ENCODE measurements at regions not wholly inside any gene's neighbourhood (a gene's known extent, or its start where the extent isn't known, plus 50 kb on each side); places are given as distances from the start of the nearest gene placed in this dataset.
"Not testable (repeated sequence)": the region's sequence is repeated elsewhere in the genome, so short reads cannot be mapped to it uniquely, and the experiment has no call there.

DNA sequence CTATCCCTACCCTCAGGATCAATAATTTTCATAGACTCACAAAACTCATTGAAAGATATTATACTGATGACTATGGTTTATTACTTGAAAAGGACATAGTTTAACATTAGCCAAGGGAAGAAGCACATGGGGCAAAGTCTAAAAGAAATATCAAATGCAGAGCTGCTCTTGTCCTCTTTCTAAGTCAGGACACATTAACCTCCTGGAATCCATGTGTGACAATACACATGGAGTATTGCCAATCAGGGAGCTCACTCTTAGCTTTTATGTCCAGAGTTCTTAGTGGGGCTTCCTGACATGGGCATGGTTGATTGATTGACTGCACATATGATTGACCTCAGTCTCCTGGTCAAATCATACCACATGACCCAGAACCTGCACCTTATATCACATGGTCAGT lies 165.5 kb upstream of the COX7C start:
- DNase-seq (ENCODE audit: low read depth in 1 of 2, low spot score in 1 of 2): no peak
- no peak overlapping the region for H3K4me3 ChIP-seq
- no peaks in the 10 kb centered on the region for H3K9me3 ChIP-seq (ENCODE audit: low read depth)
- no peaks in the 10 kb centered on the region for H3K4me1 ChIP-seq (ENCODE audit: low read depth)
- TF ChIP-seq, protein P1, sequence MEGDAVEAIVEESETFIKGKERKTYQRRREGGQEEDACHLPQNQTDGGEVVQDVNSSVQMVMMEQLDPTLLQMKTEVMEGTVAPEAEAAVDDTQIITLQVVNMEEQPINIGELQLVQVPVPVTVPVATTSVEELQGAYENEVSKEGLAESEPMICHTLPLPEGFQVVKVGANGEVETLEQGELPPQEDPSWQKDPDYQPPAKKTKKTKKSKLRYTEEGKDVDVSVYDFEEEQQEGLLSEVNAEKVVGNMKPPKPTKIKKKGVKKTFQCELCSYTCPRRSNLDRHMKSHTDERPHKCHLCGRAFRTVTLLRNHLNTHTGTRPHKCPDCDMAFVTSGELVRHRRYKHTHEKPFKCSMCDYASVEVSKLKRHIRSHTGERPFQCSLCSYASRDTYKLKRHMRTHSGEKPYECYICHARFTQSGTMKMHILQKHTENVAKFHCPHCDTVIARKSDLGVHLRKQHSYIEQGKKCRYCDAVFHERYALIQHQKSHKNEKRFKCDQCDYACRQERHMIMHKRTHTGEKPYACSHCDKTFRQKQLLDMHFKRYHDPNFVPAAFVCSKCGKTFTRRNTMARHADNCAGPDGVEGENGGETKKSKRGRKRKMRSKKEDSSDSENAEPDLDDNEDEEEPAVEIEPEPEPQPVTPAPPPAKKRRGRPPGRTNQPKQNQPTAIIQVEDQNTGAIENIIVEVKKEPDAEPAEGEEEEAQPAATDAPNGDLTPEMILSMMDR (IDR thresholded peaks at IDR 0.05; ENCODE audit: low read depth, low read length): no peak
- no peaks in the 10 kb centered on the region for H3K36me3 ChIP-seq
- no peaks in the 10 kb centered on the region for H3K27me3 ChIP-seq
- no peak overlapping the region for H3K27ac ChIP-seq

DNA sequence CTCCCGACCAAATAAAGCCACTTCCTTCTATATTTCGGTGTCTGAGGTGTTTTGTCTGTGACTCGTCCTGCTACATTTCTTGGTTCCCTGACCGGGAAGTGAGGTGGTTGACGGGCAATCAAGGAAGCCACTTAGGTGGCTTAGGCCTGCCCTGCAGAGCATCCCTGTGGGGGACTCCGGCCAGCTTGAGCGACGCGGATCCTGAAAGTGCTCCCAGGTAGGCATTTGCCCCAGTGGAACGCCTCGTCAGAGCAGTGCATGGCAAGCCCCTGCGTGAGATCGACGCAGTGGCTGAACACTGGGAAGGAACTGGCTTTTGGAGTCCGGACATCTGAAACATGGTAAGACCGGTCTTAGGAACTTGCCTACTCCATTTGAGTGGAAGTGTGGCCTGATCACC lies 157.2 kb upstream of the COX7C start:
- no peaks in the 10 kb centered on the region for H3K4me1 ChIP-seq (ENCODE audit: low read depth)
- no peaks in the 10 kb centered on the region for H3K9me3 ChIP-seq (ENCODE audit: low read depth)
- no peaks in the 10 kb centered on the region for H3K36me3 ChIP-seq
- no peaks in the 10 kb centered on the region for H3K27me3 ChIP-seq
- DNase-seq (ENCODE audit: low read depth in 1 of 2, low spot score in 1 of 2): no peak
- H3K27ac ChIP-seq: no peak overlapping the region
- TF ChIP-seq, protein P1 (IDR thresholded peaks at IDR 0.05; ENCODE audit: low read depth, low read length): no peak
- no peak overlapping the region for H3K4me3 ChIP-seq

DNA sequence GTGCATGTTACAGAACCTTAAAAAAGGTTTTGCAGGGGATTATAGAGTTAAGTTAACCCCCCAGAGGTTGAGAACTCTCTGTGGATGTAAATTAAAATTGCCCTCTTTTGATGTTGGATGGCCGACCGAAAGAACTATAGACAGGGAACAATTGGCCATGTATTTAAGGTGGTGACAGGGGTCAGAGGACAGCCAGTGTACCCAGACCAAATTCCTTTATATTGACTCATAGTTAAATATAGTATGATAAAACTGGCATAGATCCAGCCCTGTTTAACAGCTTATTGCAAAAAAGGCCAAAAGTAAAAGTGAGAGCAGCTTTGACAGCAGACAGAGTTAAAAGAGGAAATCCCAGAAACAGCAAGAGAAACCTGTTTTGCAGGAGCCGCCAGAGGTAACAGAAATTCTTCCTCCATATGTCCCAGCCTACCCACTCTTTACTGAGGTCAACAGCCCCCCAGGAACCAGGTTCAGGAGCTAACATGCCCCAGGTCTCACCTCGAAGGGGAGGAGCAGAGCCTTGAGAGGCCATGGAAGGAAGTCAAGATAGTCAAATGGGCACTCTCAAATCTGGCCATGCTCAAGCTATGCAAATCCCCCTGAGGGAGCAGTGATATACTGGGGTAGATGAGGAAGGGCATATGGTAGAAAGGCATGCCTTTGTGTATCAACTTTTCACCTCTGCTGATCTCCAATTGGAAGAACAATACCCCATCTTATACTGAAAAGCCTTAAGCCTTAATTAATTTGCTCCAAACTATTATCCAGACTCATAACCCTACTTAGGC lies 156.4 kb upstream of the COX7C start:
- no peaks in the 10 kb centered on the region for H3K27me3 ChIP-seq
- TF ChIP-seq, protein P1 (IDR thresholded peaks at IDR 0.05; ENCODE audit: low read depth, low read length): no peak
- no peaks in the 10 kb centered on the region for H3K9me3 ChIP-seq (ENCODE audit: low read depth)

DNA sequence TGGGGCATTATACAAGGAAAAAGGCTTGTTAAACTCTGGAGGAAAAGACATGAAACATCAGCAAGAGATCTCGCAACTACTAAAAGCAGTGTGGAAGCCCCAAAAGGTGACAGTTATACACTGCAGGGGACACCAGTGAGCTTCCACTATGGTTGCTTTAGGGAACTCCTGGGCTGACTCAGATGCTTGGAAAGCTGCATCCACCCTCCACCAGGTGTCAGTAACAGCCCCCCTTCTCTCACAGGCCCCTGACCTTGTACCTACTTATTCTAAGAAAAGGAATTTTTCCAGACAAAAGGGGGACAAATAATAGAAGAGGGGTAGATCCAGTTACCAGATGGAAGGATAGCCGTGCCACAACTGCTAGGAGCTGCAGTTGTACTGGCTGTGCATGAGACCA lies 154.4 kb upstream of the COX7C start:
- Histone ChIP-seq H3K9me3 (ENCODE audit: low read depth) (no peaks in the 10 kb centered on the region), H3K4me3 (no peak overlapping the region), H3K4me1 (ENCODE audit: low read depth) (no peaks in the 10 kb centered on the region), H3K36me3 (no peaks in the 10 kb centered on the region), H3K27ac (no peak overlapping the region), H3K27me3 (no peaks in the 10 kb centered on the region)
- TF ChIP-seq, protein P1 (IDR thresholded peaks at IDR 0.05; ENCODE audit: low read depth, low read length): no peak
- no peak for DNase-seq (ENCODE audit: low read depth in 1 of 2, low spot score in 1 of 2)

More for the DNA sequence above, 156.4 kb upstream of the COX7C start:
- H3K27ac ChIP-seq: no peak overlapping the region
- no peaks in the 10 kb centered on the region for H3K36me3 ChIP-seq
- peak in 1 of 2 donors; percentile 31 for DNase-seq (ENCODE audit: low read depth in 1 of 2, low spot score in 1 of 2)
- no peaks in the 10 kb centered on the region for H3K4me1 ChIP-seq (ENCODE audit: low read depth)
- no peak overlapping the region for H3K4me3 ChIP-seq

DNA sequence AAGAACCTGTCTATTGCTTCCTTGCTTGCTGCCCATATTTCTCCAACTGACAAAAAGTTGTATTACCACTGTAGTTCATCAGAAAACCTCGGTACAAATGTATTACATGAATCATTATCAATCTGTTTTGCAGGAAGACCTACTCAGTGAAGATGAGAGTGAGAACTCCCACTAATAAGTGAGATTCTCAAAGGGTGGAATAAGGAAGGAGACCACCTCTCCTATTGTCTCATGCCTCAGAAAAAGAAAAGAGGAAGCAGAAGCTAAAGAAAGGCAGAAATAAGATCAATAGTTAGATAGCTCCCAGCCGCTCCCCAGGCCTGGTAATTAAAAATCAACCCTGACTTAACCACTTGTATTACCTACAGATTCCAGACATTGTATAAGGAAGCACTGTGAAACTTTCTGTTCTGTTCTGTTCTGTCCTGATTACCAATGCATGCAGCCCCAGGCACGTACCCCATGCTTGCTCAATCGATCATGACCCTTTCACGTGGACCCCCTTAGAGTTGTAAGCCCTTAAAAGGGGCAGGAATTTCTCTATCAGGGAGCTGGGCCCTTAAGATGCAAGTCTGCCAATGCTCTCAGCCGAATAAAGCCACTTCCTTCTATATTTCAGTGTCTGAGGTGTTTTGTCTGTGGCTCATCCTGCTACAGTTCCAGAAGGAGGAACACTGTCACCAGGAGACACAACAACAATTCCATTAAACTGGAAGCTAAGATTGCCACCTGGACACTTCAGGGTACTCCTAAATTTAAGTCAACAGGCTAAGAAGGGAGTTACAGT lies 152.5 kb upstream of the COX7C start:
- H3K27me3 ChIP-seq: no peaks in the 10 kb centered on the region
- no peak for DNase-seq (ENCODE audit: low read depth in 1 of 2, low spot score in 1 of 2)
- no peaks in the 10 kb centered on the region for H3K4me1 ChIP-seq (ENCODE audit: low read depth)
- no peak overlapping the region for H3K4me3 ChIP-seq
- TF ChIP-seq, protein P1 (IDR thresholded peaks at IDR 0.05; ENCODE audit: low read depth, low read length): no peak
- no peaks in the 10 kb centered on the region for H3K9me3 ChIP-seq (ENCODE audit: low read depth)
- H3K36me3 ChIP-seq: no peaks in the 10 kb centered on the region
- H3K27ac ChIP-seq: no peak overlapping the region

DNA sequence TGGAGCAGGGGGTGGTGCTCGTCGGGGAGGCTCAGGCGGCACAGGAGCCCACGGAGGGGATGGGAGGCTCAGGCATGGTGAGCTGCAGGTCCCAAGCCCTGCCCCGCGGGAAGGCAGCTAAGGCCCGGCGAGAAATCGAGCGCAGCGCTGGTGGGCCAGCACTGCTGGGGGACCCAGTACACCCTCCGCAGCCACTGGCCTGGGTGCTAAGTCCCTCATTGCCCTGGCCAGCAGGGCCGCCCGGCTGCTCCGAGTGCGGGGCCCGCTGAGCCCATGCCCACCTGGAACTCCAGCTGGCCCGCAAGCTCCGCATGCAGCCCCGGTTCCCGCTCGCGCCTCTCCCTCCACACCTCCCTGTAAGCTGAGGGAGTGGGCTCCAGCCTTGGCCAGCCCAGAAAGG lies 151.0 kb upstream of the COX7C start:
- H3K36me3 ChIP-seq; H3K4me1 ChIP-seq (ENCODE audit: low read depth); H3K27ac ChIP-seq; DNase-seq (ENCODE audit: low read depth in 1 of 2, low spot score in 1 of 2); H3K27me3 ChIP-seq; H3K4me3 ChIP-seq; H3K9me3 ChIP-seq (ENCODE audit: low read depth): not testable (repeated sequence)

All from cardiac muscle cell (in vitro differentiated cells and primary cell).